ENCODE measurements at regions not wholly inside any gene's neighbourhood (a gene's known extent, or its start where the extent isn't known, plus 50 kb on each side); places are given as distances from the start of the nearest gene placed in this dataset.

DNA sequence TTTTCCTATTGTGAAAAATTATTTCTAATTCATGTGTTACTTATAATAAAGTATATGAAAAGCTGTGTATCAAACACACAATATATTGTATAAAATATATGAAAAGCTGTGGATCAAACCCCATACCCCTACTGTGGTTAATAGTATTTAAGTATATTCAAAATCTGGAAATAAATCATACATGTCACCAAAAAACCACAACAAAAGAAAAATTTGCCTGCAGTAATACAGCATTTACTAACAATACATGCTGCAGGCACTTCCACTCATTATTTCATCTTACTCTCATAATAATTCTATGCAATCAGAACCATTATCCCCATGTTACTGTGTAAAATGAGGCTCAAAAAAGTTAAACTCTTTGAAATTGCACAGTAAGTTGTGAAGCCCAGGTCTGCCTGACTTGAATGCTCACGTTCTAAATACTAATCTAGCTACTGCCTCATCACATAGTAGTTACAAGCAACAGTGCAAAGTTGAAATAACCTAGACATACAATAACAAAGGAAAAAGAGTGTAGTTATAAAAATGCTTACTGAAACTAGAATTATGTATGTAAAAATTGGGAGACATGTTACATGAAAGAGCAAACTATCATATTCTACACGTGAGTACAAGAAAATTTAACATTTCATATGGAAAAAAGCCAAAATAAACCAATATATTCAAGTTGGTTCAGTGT, 61.7 kb downstream of the FAM217A start:
- no peaks in the 10 kb centered on the region for H3K9me3 ChIP-seq (ENCODE audit: control insufficient read depth, low read length)
- no peaks in the 10 kb centered on the region for H3K4me1 ChIP-seq (ENCODE audit: control insufficient read depth, insufficient read depth, low read length)
- H3K27ac ChIP-seq (ENCODE audit: insufficient read depth, low read depth, low read length, poor library complexity, severe bottlenecking) = peak overlapping the region; percentile 30
- peak overlapping the region; percentile 70 for H3K4me3 ChIP-seq (ENCODE audit: insufficient read depth, low read depth, low read length)
- no peaks in the 10 kb centered on the region for H3K27me3 ChIP-seq (ENCODE audit: control insufficient read depth, insufficient read depth, low read length, poor library complexity, severe bottlenecking)
- H3K36me3 ChIP-seq (ENCODE audit: control insufficient read depth, insufficient read depth, low read length) = peaks cover 14% of the 10 kb centered on the region
- WGBS, 2 experiments = 13 to 22% methylated on average over 1 of the region's 2 CpGs

DNA sequence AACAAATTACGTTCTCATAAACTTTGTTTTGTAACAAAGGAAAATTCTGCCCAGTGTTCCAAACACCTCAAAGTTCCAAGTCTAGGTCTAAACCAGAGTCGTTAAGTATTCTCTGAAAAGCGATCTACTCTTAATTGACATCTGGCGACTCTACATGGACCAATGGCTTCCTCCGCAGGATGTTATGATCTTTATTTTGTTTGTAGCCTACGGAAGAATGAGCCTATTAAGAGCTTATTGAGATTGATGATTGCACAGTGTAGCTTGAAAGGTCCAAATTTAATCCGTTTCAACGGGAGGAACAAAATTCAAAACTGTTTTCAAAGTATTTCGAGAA, 61.1 kb downstream of the FAM217A start:
- Histone ChIP-seq H3K9me3 (ENCODE audit: control insufficient read depth, low read length) (no peaks in the 10 kb centered on the region), H3K36me3 (ENCODE audit: control insufficient read depth, insufficient read depth, low read length) (peaks cover 14% of the 10 kb centered on the region), H3K4me3 (ENCODE audit: insufficient read depth, low read depth, low read length) (peak overlapping the region; percentile 70), H3K27ac (ENCODE audit: insufficient read depth, low read depth, low read length, poor library complexity, severe bottlenecking) (peak overlapping the region; percentile 98), H3K4me1 (ENCODE audit: control insufficient read depth, insufficient read depth, low read length) (no peaks in the 10 kb centered on the region), H3K27me3 (ENCODE audit: control insufficient read depth, insufficient read depth, low read length, poor library complexity, severe bottlenecking) (no peaks in the 10 kb centered on the region)
- WGBS, 2 experiments = 0 to 1% methylated on average over 9 of the region's 9 CpGs

DNA sequence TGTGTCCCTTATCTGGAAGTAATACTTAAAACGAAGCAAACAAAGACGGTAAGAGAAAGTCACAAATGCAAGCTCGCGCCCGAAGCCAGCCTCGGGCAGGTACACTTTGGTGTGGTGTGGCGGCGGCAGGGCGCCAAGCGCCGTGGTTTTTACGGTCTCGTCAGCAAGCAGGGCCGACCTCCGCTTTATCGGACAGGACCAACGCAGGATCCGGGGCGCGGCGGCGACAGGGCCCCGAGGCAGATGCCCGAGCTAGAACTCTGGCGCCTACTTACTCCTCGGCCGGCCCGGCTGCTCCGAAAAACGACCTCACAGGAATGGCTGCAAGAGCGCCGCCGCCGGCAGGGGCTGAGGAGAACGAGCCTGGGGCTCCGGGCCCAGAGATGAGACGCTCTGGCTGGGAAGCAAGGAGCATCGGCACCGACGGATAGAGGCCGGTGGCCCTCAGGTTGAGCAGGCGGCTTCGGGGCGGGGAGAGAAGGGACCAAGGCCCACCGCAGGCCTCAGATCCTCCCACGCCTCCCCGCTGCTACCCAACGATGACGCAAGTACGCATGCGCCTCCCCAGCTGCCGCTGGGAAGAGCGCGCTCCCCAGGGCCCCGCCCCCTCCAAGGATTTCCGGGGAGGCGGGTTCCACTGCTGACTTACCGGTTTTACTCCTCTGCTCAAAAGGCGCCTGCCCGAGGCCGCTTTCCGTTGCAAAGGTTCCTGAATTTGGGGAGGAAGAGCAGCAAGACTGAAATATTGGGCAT, 60.6 kb downstream of the FAM217A start:
- 0% methylated on average over 62 of the region's 62 CpGs for WGBS, 2 experiments
- no peaks in the 10 kb centered on the region for H3K4me1 ChIP-seq (ENCODE audit: control insufficient read depth, insufficient read depth, low read length)

More for the DNA sequence above, 60.6 kb downstream of the FAM217A start:
- Histone ChIP-seq H3K27ac (ENCODE audit: insufficient read depth, low read depth, low read length, poor library complexity, severe bottlenecking) (peak overlapping the region; percentile 98), H3K27me3 (ENCODE audit: control insufficient read depth, insufficient read depth, low read length, poor library complexity, severe bottlenecking) (no peaks in the 10 kb centered on the region), H3K36me3 (ENCODE audit: control insufficient read depth, insufficient read depth, low read length) (peaks cover 13% of the 10 kb centered on the region), H3K9me3 (ENCODE audit: control insufficient read depth, low read length) (no peaks in the 10 kb centered on the region), H3K4me3 (ENCODE audit: insufficient read depth, low read depth, low read length) (peak overlapping the region; percentile 70)

All from ectodermal cell (in vitro differentiated cells).